IMR-90 (cell line): ENCODE measurements at regions not wholly inside any gene's neighbourhood (a gene's known extent, or its start where the extent isn't known, plus 50 kb on each side); places are given as distances from the start of the nearest gene placed in this dataset.

Experiments
- ATAC-seq: fragments of 200-7000 bp; cut with Tn5 transposase; 2 replicates; pipeline ENCODE4 v1.9.1; 2020; ENCODE audit warnings: low read depth, mild to moderate bottlenecking, moderate library complexity
- BruUV-seq: library from RNA; stranded (reverse); fragments of 400-500 nt; replicated peaks from 2 replicates; lab custom pipeline; 2021; lab: Mats Ljungman, UMichigan
- CTCF ChIA-PET: fragments of 300-600 bp; formaldehyde crosslinking; extraction: SDS; loops from one replicate; lab custom pipeline; 2021; ENCODE audit warnings: antibody characterized with exemption; lab: Yijun Ruan, JAX
- POLR2A ChIA-PET: fragments of 300-600 bp; sonication (Branson Sonifier 250); formaldehyde crosslinking; loops from one replicate; lab custom pipeline; 2022; ENCODE audit warnings: antibody characterized with exemption; ENCODE audit not compliant: unreplicated experiment; lab: Charles Lee
- DNase-seq: peaks from one replicate; pipeline ENCODE4 v3.0.0; 2013
- H2AFZ ChIP-seq: replicated peaks from 2 replicates; pipeline ENCODE3; 2013; ENCODE audit warnings: low read length, mild to moderate bottlenecking; ENCODE audit not compliant: poor library complexity
- H2AK5ac ChIP-seq: 2 replicates; pipeline ENCODE4 v1.6.1; 2013; ENCODE audit warnings: low read depth, low read length, inconsistent platforms
- H2AK9ac ChIP-seq: replicated peaks from 2 replicates; pipeline ENCODE3; 2013; ENCODE audit warnings: mild to moderate bottlenecking, low read depth, low read length, moderate library complexity; ENCODE audit not compliant: poor library complexity
- H2BK120ac ChIP-seq: 2 replicates; pipeline ENCODE4 v1.6.1; 2013; ENCODE audit warnings: low read depth, low read length, inconsistent platforms
- H2BK15ac ChIP-seq: 3 replicates; pipeline ENCODE4 v1.6.1; 2013; ENCODE audit warnings: low read depth, low read length, inconsistent platforms
- H2BK20ac ChIP-seq: 2 replicates; pipeline ENCODE4 v1.6.1; 2013; ENCODE audit warnings: low read depth, mild to moderate bottlenecking, inconsistent platforms, low read length, moderate library complexity
- H2BK5ac ChIP-seq: 2 replicates; pipeline ENCODE4 v1.6.1; 2013; ENCODE audit warnings: mild to moderate bottlenecking, low read depth, low read length, inconsistent platforms; ENCODE audit not compliant: poor library complexity, severe bottlenecking
- H3K14ac ChIP-seq: replicated peaks from 2 replicates; pipeline ENCODE4 v1.6.1; 2013; ENCODE audit warnings: low read depth, low read length, inconsistent platforms
- H3K18ac ChIP-seq: 2 replicates; pipeline ENCODE4 v1.6.1; 2013; ENCODE audit warnings: low read depth, low read length, control low read depth
- H3K23ac ChIP-seq: 2 replicates; pipeline ENCODE4 v1.6.1; 2013; ENCODE audit warnings: low read depth, low read length, inconsistent platforms
- H3K27ac ChIP-seq: 2 replicates; pipeline ENCODE4 v1.5.1; 2013; ENCODE audit warnings: mild to moderate bottlenecking, control low read depth, low read length; ENCODE audit not compliant: insufficient read depth
- H3K27me3 ChIP-seq: 2 replicates; pipeline ENCODE4 v1.6.1; 2013; ENCODE audit warnings: low read length; ENCODE audit not compliant: control insufficient read depth, insufficient read depth
- H3K36me3 ChIP-seq: 2 replicates; pipeline ENCODE4 v1.6.1; 2013; ENCODE audit warnings: low read length, mixed read lengths; ENCODE audit not compliant: control insufficient read depth, insufficient read depth
- H3K4ac ChIP-seq: 2 replicates; pipeline ENCODE4 v1.6.1; 2013; ENCODE audit warnings: low read depth, low read length, inconsistent platforms
- H3K4me1 ChIP-seq: 2 replicates; pipeline ENCODE4 v1.6.1; 2013; ENCODE audit warnings: low read length, mixed read lengths; ENCODE audit not compliant: control insufficient read depth, insufficient read depth
- H3K4me2 ChIP-seq: 2 replicates; pipeline ENCODE4 v1.6.1; 2013; ENCODE audit warnings: low read depth, mild to moderate bottlenecking, control low read depth, low read length, moderate library complexity
- H3K4me3 ChIP-seq: 2 replicates; pipeline ENCODE4 v1.5.1; 2013; ENCODE audit warnings: low read depth, mild to moderate bottlenecking, control low read depth, low read length, moderate library complexity; ENCODE audit not compliant: insufficient read depth
- H3K56ac ChIP-seq: 2 replicates; pipeline ENCODE4 v1.6.1; 2013; ENCODE audit warnings: low read length, inconsistent platforms; ENCODE audit not compliant: insufficient read depth; ENCODE audit errors: extremely low read depth
- H3K79me1 ChIP-seq, 2 experiments: 2 replicates each; pipeline ENCODE4 v1.6.1; 2013; ENCODE audit warnings: low read length in 2 of 2, inconsistent platforms in 1 of 2, low read depth in 1 of 2
- H3K9ac ChIP-seq: 2 replicates; pipeline ENCODE4 v1.6.1; 2013; ENCODE audit warnings: low read depth, low read length, control low read depth
- H3K9me1 ChIP-seq: 2 replicates; pipeline ENCODE4 v1.6.1; 2013; ENCODE audit warnings: low read length, inconsistent platforms; ENCODE audit not compliant: insufficient read depth
- H3K9me3 ChIP-seq: 2 replicates; pipeline ENCODE4 v1.6.1; 2013; ENCODE audit warnings: low read length; ENCODE audit not compliant: control insufficient read depth, insufficient read depth
- H4K20me1 ChIP-seq: 2 replicates; pipeline ENCODE4 v1.6.1; 2013; ENCODE audit warnings: low read length, inconsistent platforms; ENCODE audit not compliant: insufficient read depth
- H4K5ac ChIP-seq: 2 replicates; pipeline ENCODE4 v1.6.1; 2013; ENCODE audit warnings: mild to moderate bottlenecking, low read depth, low read length, control low read depth
- H4K8ac ChIP-seq, 2 experiments: 2 replicates each; pipeline ENCODE4 v1.6.1; 2013; ENCODE audit warnings: low read depth in 2 of 2, low read length in 2 of 2, control low read depth in 1 of 2, inconsistent platforms in 1 of 2
- H4K91ac ChIP-seq: 2 replicates; pipeline ENCODE4 v1.6.1; 2013; ENCODE audit warnings: low read depth, low read length, inconsistent platforms; ENCODE audit not compliant: insufficient read depth
- BHLHE40 ChIP-seq: fragments of 150-350 bp; IDR thresholded peaks from 2 replicates; pipeline ENCODE4 v1.6.1; 2016; ENCODE audit warnings: mild to moderate bottlenecking, low read depth, low read length
- CEBPB ChIP-seq: IDR thresholded peaks from 2 replicates; pipeline ENCODE4 v1.6.1; 2012; ENCODE audit warnings: low read depth, low read length, improper control_type of control experiment
- CHD1 ChIP-seq: IDR thresholded peaks from 2 replicates; pipeline ENCODE4 v1.6.1; 2012; ENCODE audit warnings: low read depth, low read length, improper control_type of control experiment
- CTCF ChIP-seq: conservative IDR thresholded peaks from 2 replicates; pipeline ENCODE4 v1.5.1; 2012; ENCODE audit warnings: mild to moderate bottlenecking, low read depth, low read length, improper control_type of control experiment
- ELK1 ChIP-seq: fragments of 150-350 bp; IDR thresholded peaks from 2 replicates; pipeline ENCODE4 v1.6.1; 2016; ENCODE audit warnings: low read depth, mild to moderate bottlenecking, low read length, moderate library complexity, borderline replicate concordance
- FOS ChIP-seq: fragments of 150-350 bp; IDR thresholded peaks from 2 replicates; pipeline ENCODE4 v1.6.1; 2016; ENCODE audit warnings: low read depth, low read length
- MAFK ChIP-seq: IDR thresholded peaks from 2 replicates; pipeline ENCODE4 v1.6.1; 2012; ENCODE audit warnings: low read depth, low read length, improper control_type of control experiment
- MAZ ChIP-seq: IDR thresholded peaks from 2 replicates; pipeline ENCODE4 v1.6.1; 2012; ENCODE audit warnings: low read depth, mild to moderate bottlenecking, low read length, improper control_type of control experiment, moderate library complexity, borderline replicate concordance
- MXI1 ChIP-seq: IDR thresholded peaks from 2 replicates; pipeline ENCODE4 v1.6.1; 2012; ENCODE audit warnings: low read depth, mild to moderate bottlenecking, low read length, moderate library complexity, borderline replicate concordance
- NFE2L2 ChIP-seq: fragments of 150-350 bp; IDR thresholded peaks from 2 replicates; pipeline ENCODE4 v1.6.1; 2016; ENCODE audit warnings: low read depth, mild to moderate bottlenecking, low read length
- POLR2A ChIP-seq: IDR thresholded peaks from 2 replicates; pipeline ENCODE4 v1.6.1; 2012; ENCODE audit warnings: mild to moderate bottlenecking, low read depth, low read length
- RAD21 ChIP-seq: IDR thresholded peaks from 2 replicates; pipeline ENCODE4 v1.6.1; 2012; ENCODE audit warnings: low read length, improper control_type of control experiment
- RCOR1 ChIP-seq: IDR thresholded peaks from 2 replicates; pipeline ENCODE4 v1.6.1; 2012; ENCODE audit warnings: mild to moderate bottlenecking, low read length, improper control_type of control experiment; ENCODE audit not compliant: insufficient replicate concordance
- RFX5 ChIP-seq: IDR thresholded peaks from 2 replicates; pipeline ENCODE4 v1.8.0; 2012; ENCODE audit warnings: low read depth, mild to moderate bottlenecking, low read length, moderate library complexity
- SMC3 ChIP-seq: fragments of 150-350 bp; IDR thresholded peaks from 2 replicates; pipeline ENCODE4 v1.6.1; 2016; ENCODE audit warnings: low read depth, mild to moderate bottlenecking, antibody characterized with exemption, low read length, moderate library complexity
- USF2 ChIP-seq: fragments of 150-350 bp; IDR thresholded peaks from 2 replicates; pipeline ENCODE4 v1.6.1; 2017; ENCODE audit warnings: mild to moderate bottlenecking, antibody characterized with exemption, low read length, low read depth
- WGBS, 2 experiments: methylation state at CpG; one replicate each; pipeline versions ENCODE4 v1.1.5 to v1.1.7; 2013; ENCODE audit warnings: missing lambda C conversion rate in 2 of 2; ENCODE audit not compliant: insufficient read length in 1 of 2; ENCODE audit errors: extremely low coverage in 2 of 2; 5-methylcytosine and 5-hydroxymethylcytosine counted together
- dilution Hi-C: fragments of 300-500 bp; cut with HindIII; formaldehyde crosslinking; loops from one replicate; pipeline ENCODE4 v1.14.3; 2018; ENCODE audit warnings: low sequenced_read_pairs; ENCODE audit not compliant: unreplicated experiment
- in situ Hi-C: fragments of 300-500 bp; cut with MboI; formaldehyde crosslinking; loops from 3 replicates; pipeline ENCODE4 v1.14.3; 2019; ENCODE audit warnings: low sequenced_read_pairs, inconsistent platforms, mixed read lengths
- intact Hi-C: fragments of 100-400 bp; cut with micrococcal nuclease; formaldehyde crosslinking; loops from 2 replicates; pipeline ENCODE4 v1.10.0; 2022

- WGBS, 2 experiments, result 95% methylated on average over 5 of the region's 5 CpGs; no CpG with 5 or more reads in 1 of the 2 experiments
- DNase-seq, result no peak
These were observed 379.8 kb upstream of the PRICKLE1 start for GRCh38 chr12:42969355-42969754.

More at GRCh38 chr12:42969355-42969754, 379.8 kb upstream of the PRICKLE1 start:
- H2AK9ac ChIP-seq, result no peak overlapping the region
- H3K4ac ChIP-seq, result no peak overlapping the region
- no peak overlapping the region for H2BK15ac ChIP-seq
- H3K18ac ChIP-seq, result no peak overlapping the region
- no TSS peak for BruUV-seq
- no peak overlapping the region for H2AFZ ChIP-seq
- no peak overlapping the region for H3K56ac ChIP-seq
- H4K5ac ChIP-seq, result no peak overlapping the region
- H3K14ac ChIP-seq, result no peak overlapping the region
- H3K9me3 ChIP-seq, result no peaks in the 10 kb centered on the region
- no peaks in the 10 kb centered on the region for H4K20me1 ChIP-seq
- no peaks in the 10 kb centered on the region for H3K9me1 ChIP-seq
- 0 out of 2 replicates have a peak overlapping the region, but pooled peaks have one; percentile 24 for H2BK120ac ChIP-seq
- no peak overlapping the region for H3K23ac ChIP-seq
- H2AK5ac ChIP-seq, result no peak overlapping the region
- ChIA-PET CTCF (no interaction called here), POLR2A (no interaction called here)
- H3K36me3 ChIP-seq, result no peaks in the 10 kb centered on the region
- H3K4me1 ChIP-seq, result no peaks in the 10 kb centered on the region
- H3K4me3 ChIP-seq, result no peak overlapping the region
- intact Hi-C loops, result no loop called here
- H3K79me1 ChIP-seq, result no peaks in the 10 kb centered on the region
- ATAC-seq, result no peak
- dilution Hi-C loops, result no loop called here
- H4K91ac ChIP-seq, result no peak overlapping the region
- H3K27ac ChIP-seq, result no peak overlapping the region
- H3K4me2 ChIP-seq, result no peak overlapping the region
- H3K9ac ChIP-seq, result no peak overlapping the region
- no peaks in the 10 kb centered on the region for H3K27me3 ChIP-seq
- no peak overlapping the region for H2BK5ac ChIP-seq
- TF ChIP-seq MAFK (no peak), RAD21 (no peak), CTCF (no peak), USF2 (no peak), NFE2L2 (no peak), MAZ (no peak), CEBPB (no peak), MXI1 (no peak), SMC3 (no peak), CHD1 (no peak), POLR2A (no peak), BHLHE40 (no peak), RFX5 (no peak), ELK1 (no peak), RCOR1 (no peak), FOS (no peak)
- H4K8ac ChIP-seq, result no peak overlapping the region
- in situ Hi-C loops, result no loop called here
- no peak overlapping the region for H2BK20ac ChIP-seq
